ENCODE measurements at regions not wholly inside any gene's neighbourhood (a gene's known extent, or its start where the extent isn't known, plus 50 kb on each side); places are given as distances from the start of the nearest gene placed in this dataset.

DNA sequence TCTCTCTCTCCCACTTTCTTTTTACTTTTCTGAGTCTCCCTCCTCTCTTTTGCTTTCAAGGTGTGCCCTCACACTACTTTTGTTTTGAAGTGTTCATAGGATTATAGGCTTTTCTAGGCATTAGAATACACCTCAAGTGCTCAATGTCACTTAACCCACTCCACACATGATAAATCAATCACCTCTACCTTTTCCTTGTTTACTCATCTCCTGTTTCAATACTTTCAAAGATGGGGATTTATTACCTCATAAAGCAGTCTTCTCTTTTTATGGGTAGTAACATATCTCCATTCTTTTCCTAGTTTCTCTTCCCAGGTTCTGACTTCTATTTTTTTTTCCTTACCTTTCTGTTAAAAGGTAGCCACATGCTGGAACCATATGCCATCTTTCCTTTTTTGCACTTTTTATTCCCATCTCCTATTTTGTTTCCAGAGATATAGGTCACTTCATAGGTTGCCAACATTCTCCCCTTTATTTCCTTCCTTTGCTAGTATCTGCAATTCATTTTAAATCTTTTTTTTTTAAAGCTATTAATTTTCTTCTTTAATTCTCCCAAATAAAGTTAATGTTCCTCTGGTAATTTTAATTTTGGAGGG, 137.6 kb upstream of the SLC10A2 start:
- no peaks in the 10 kb centered on the region for H3K36me3 Mint-ChIP-seq (ENCODE audit: low read depth)
- no peak for DNase-seq
- no peak overlapping the region for H3K27ac Mint-ChIP-seq
- H3K4me3 Mint-ChIP-seq, result no peak overlapping the region
- peaks cover 38% of the 10 kb centered on the region for H3K4me1 Mint-ChIP-seq
- Histone ChIP-seq H3K4me1 (ENCODE audit: control insufficient read depth, insufficient read depth, low read length) (peaks cover 3% of the 10 kb centered on the region), H3K36me3 (ENCODE audit: control insufficient read depth, insufficient read depth, low read length) (no peaks in the 10 kb centered on the region), H3K9me3 (ENCODE audit: control insufficient read depth, low read length) (peaks cover 12% of the 10 kb centered on the region), H3K27ac (ENCODE audit: low read depth, low read length) (no peak overlapping the region), H3K27me3 (ENCODE audit: control insufficient read depth, insufficient read depth, low read length, poor library complexity, severe bottlenecking) (peaks cover 8% of the 10 kb centered on the region), H3K9ac (ENCODE audit: extremely low read depth, low read length, poor library complexity, severe bottlenecking) (no peak overlapping the region), H3K4me3 (ENCODE audit: low read length) (no peak overlapping the region)
- TF ChIP-seq, protein P1, sequence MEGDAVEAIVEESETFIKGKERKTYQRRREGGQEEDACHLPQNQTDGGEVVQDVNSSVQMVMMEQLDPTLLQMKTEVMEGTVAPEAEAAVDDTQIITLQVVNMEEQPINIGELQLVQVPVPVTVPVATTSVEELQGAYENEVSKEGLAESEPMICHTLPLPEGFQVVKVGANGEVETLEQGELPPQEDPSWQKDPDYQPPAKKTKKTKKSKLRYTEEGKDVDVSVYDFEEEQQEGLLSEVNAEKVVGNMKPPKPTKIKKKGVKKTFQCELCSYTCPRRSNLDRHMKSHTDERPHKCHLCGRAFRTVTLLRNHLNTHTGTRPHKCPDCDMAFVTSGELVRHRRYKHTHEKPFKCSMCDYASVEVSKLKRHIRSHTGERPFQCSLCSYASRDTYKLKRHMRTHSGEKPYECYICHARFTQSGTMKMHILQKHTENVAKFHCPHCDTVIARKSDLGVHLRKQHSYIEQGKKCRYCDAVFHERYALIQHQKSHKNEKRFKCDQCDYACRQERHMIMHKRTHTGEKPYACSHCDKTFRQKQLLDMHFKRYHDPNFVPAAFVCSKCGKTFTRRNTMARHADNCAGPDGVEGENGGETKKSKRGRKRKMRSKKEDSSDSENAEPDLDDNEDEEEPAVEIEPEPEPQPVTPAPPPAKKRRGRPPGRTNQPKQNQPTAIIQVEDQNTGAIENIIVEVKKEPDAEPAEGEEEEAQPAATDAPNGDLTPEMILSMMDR (conservative IDR thresholded peaks at IDR 0.05), result no peak
- H3K27me3 Mint-ChIP-seq (ENCODE audit: insufficient read depth), result peaks cover 21% of the 10 kb centered on the region
- no peaks in the 10 kb centered on the region for H3K9me3 Mint-ChIP-seq

DNA sequence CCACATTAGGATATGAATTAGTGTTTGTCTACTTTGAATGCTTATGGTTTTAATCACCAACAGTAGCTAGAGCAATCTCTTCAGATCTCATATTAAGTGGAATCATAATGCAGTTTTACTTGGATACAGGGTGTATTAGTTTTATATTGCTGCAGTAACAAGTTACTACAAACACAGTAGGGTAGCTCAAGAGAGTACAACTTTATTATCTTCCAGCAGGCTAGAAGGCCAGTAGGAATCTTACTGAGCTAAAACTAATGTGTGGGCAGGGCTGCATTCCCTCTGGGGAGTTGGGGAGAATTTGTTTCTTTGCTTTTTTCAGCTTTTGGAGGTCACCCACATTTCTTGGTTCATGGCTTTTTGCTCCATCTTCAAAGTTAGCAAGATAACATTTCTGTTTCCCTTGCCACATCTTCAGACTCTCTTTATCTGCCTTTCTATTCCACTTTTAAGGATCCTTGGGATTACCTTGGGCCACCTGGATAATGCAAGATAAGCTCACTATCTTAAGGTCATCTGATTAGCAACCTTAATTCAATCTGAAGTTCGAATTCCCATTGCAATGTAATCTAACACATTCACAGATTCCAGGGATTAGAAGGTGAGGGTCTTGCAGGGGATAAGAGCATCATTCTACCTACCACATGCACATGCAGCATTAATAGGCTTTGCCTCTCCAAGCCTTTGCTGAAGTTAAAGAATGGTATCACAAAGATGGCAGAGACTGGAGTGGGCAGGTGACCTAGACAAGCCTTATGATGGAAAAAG, 134.1 kb upstream of the SLC10A2 start:
- Histone ChIP-seq H3K27me3 (ENCODE audit: control insufficient read depth, insufficient read depth, low read length, poor library complexity, severe bottlenecking) (peaks cover 8% of the 10 kb centered on the region), H3K36me3 (ENCODE audit: control insufficient read depth, insufficient read depth, low read length) (no peaks in the 10 kb centered on the region), H3K4me1 (ENCODE audit: control insufficient read depth, insufficient read depth, low read length) (peaks cover 3% of the 10 kb centered on the region), H3K4me3 (ENCODE audit: low read length) (peak overlapping the region; percentile 52), H3K9ac (ENCODE audit: extremely low read depth, low read length, poor library complexity, severe bottlenecking) (no peak overlapping the region), H3K9me3 (ENCODE audit: control insufficient read depth, low read length) (peaks cover 23% of the 10 kb centered on the region), H3K27ac (ENCODE audit: low read depth, low read length) (no peak overlapping the region)
- no peaks in the 10 kb centered on the region for H3K36me3 Mint-ChIP-seq (ENCODE audit: low read depth)
- DNase-seq, result no peak
- TF ChIP-seq, protein P1 (conservative IDR thresholded peaks at IDR 0.05), result no peak
- no peak overlapping the region for H3K4me3 Mint-ChIP-seq
- H3K4me1 Mint-ChIP-seq, result peaks cover 40% of the 10 kb centered on the region
- H3K27ac Mint-ChIP-seq, result no peak overlapping the region
- peaks cover 42% of the 10 kb centered on the region for H3K27me3 Mint-ChIP-seq (ENCODE audit: insufficient read depth)
- no peaks in the 10 kb centered on the region for H3K9me3 Mint-ChIP-seq
- WGBS, 2 experiments (ENCODE audit: insufficient coverage in 1 of 2, insufficient read length in 1 of 2), result 11% methylated on average over 1 of the region's 1 CpG; no CpG with 5 or more reads in 1 of the 2 experiments

DNA sequence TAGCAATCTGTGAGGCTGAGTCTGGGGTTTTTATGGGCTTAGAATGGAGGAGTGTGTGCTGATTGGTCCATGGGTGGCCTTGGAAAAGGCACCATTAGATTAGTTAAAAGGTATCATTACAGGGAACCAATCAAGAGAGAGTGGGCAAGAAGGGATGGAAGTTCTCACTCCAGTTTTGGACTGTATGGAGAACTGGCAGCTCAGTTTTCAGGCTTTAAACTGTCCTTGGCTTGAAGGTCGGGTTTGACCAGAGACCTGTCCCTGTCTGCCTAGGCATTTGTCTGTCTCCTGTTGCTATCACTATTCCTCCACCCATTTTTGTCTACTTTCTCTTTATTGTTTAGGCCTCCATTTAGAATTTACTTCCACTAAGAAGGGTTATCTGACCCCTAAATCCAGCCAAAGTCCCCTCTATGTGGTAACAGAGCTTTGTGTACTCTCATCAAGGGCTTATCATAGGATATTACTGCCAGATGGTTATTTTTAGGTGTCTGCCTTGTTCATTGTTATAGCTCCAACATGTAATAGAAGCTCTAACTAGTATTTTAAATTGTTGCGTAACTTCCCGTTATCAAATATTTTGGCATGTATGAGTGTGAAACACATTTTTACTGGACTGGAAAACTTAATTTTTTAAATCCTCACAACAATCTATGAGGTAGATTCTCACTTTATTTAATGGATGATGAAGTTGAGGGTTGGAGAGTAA, 133.3 kb upstream of the SLC10A2 start:
- WGBS, 2 experiments (ENCODE audit: insufficient coverage in 1 of 2, insufficient read length in 1 of 2), result 96 to 100% methylated on average over 2 to 3 of the region's 3 CpGs
- peak overlapping the region; percentile 52 for H3K4me3 ChIP-seq (ENCODE audit: low read length)
- TF ChIP-seq, protein P1 (conservative IDR thresholded peaks at IDR 0.05), result no peak
- H3K9me3 Mint-ChIP-seq, result no peaks in the 10 kb centered on the region
- H3K27me3 Mint-ChIP-seq (ENCODE audit: insufficient read depth), result peaks cover 36% of the 10 kb centered on the region
- no peak overlapping the region for H3K9ac ChIP-seq (ENCODE audit: extremely low read depth, low read length, poor library complexity, severe bottlenecking)
- H3K27ac ChIP-seq (ENCODE audit: low read depth, low read length), result no peak overlapping the region
- H3K9me3 ChIP-seq (ENCODE audit: control insufficient read depth, low read length), result peaks cover 23% of the 10 kb centered on the region
- H3K36me3 ChIP-seq (ENCODE audit: control insufficient read depth, insufficient read depth, low read length), result no peaks in the 10 kb centered on the region
- H3K4me1 Mint-ChIP-seq, result peaks cover 40% of the 10 kb centered on the region
- H3K4me3 Mint-ChIP-seq, result no peak overlapping the region
- H3K4me1 ChIP-seq (ENCODE audit: control insufficient read depth, insufficient read depth, low read length), result peaks cover 3% of the 10 kb centered on the region
- H3K27me3 ChIP-seq (ENCODE audit: control insufficient read depth, insufficient read depth, low read length, poor library complexity, severe bottlenecking), result peaks cover 5% of the 10 kb centered on the region
- H3K27ac Mint-ChIP-seq, result no peak overlapping the region
- DNase-seq, result no peak
- no peaks in the 10 kb centered on the region for H3K36me3 Mint-ChIP-seq (ENCODE audit: low read depth)

Data from endodermal cell (in vitro differentiated cells).